Astrocyte (in vitro differentiated cells and primary cell): ENCODE measurements at regions not wholly inside any gene's neighbourhood (a gene's known extent, or its start where the extent isn't known, plus 50 kb on each side); places are given as distances from the start of the nearest gene placed in this dataset.

ENCODE experiments used
- DNase-seq: peaks from one replicate; pipeline ENCODE4 v3.0.0-alpha.2; 2010; ENCODE audit warnings: low read depth
- FAIRE-seq: peaks from 2 replicates; lab custom pipeline; 2011; peaks lifted over from hg19 to GRCh38; lab: Jason Lieb, UNC
- H2AFZ ChIP-seq: 2 replicates; pipeline ENCODE4 v1.6.0; 2012; ENCODE audit warnings: low read depth, low read length, inconsistent platforms
- H3K27ac ChIP-seq: 2 replicates; pipeline ENCODE4 v1.5.1; 2011; ENCODE audit warnings: low read depth, low read length, inconsistent platforms
- H3K27me3 ChIP-seq: 2 replicates; pipeline ENCODE4 v1.6.0; 2011; ENCODE audit warnings: low read length, inconsistent platforms; ENCODE audit not compliant: insufficient read depth
- H3K36me3 ChIP-seq: 2 replicates; pipeline ENCODE4 v1.5.1; 2011; ENCODE audit warnings: low read length, inconsistent platforms; ENCODE audit not compliant: insufficient read depth
- H3K4me1 ChIP-seq: 2 replicates; pipeline ENCODE4 v1.5.1; 2011; ENCODE audit warnings: low read length, inconsistent platforms; ENCODE audit not compliant: insufficient read depth
- H3K4me2 ChIP-seq: 2 replicates; pipeline ENCODE4 v1.6.0; 2012; ENCODE audit warnings: low read length, inconsistent platforms
- H3K4me3 ChIP-seq: 2 replicates; pipeline ENCODE4 v1.5.1; 2011; ENCODE audit warnings: low read depth, mild to moderate bottlenecking, low read length, inconsistent platforms; ENCODE audit not compliant: insufficient read depth
- H3K79me2 ChIP-seq: 2 replicates; pipeline ENCODE4 v1.6.0; 2012; ENCODE audit warnings: mild to moderate bottlenecking, low read length, inconsistent platforms; ENCODE audit not compliant: insufficient read depth
- H3K9ac ChIP-seq: 2 replicates; pipeline ENCODE4 v1.6.0; 2012; ENCODE audit warnings: mild to moderate bottlenecking, low read length, inconsistent platforms
- H3K9me3 ChIP-seq: 2 replicates; pipeline ENCODE4 v1.5.1; 2012; ENCODE audit warnings: low read depth, mild to moderate bottlenecking, low read length, inconsistent platforms; ENCODE audit not compliant: insufficient read depth
- H4K20me1 ChIP-seq: 2 replicates; pipeline ENCODE4 v1.6.0; 2012; ENCODE audit warnings: low read length, inconsistent platforms; ENCODE audit not compliant: insufficient read depth
- H3K27ac Mint-ChIP-seq: one replicate; pipeline ENCODE4 v1.8.0; 2021; ENCODE audit warnings: mild to moderate bottlenecking, mixed read lengths; ENCODE audit not compliant: unreplicated experiment
- H3K27me3 Mint-ChIP-seq: one replicate; pipeline ENCODE4 v1.8.0; 2021; ENCODE audit warnings: low read depth, mixed read lengths; ENCODE audit not compliant: unreplicated experiment
- H3K36me3 Mint-ChIP-seq: one replicate; pipeline ENCODE4 v1.8.0; 2021; ENCODE audit warnings: low read depth, mixed read lengths; ENCODE audit not compliant: unreplicated experiment
- H3K4me1 Mint-ChIP-seq: one replicate; pipeline ENCODE4 v1.8.0; 2021; ENCODE audit warnings: low read depth, mixed read lengths; ENCODE audit not compliant: unreplicated experiment
- H3K4me3 Mint-ChIP-seq: one replicate; pipeline ENCODE4 v1.8.0; 2021; ENCODE audit warnings: mild to moderate bottlenecking, moderate library complexity, mixed read lengths; ENCODE audit not compliant: unreplicated experiment
- H3K9me3 Mint-ChIP-seq: one replicate; pipeline ENCODE4 v1.8.0; 2021; ENCODE audit warnings: mild to moderate bottlenecking, mixed read lengths; ENCODE audit not compliant: unreplicated experiment
- EZH2 ChIP-seq: IDR thresholded peaks from 2 replicates; pipeline ENCODE4 v1.6.1; 2012; ENCODE audit warnings: mild to moderate bottlenecking, low read length, inconsistent platforms; ENCODE audit not compliant: insufficient read depth
- TF ChIP-seq, protein P1 (sequence below): IDR thresholded peaks from 2 replicates; pipeline ENCODE4 v1.5.1; 2011; ENCODE audit warnings: low read depth, mild to moderate bottlenecking, inconsistent platforms, low read length, moderate library complexity; ENCODE audit not compliant: insufficient read depth

DNA sequence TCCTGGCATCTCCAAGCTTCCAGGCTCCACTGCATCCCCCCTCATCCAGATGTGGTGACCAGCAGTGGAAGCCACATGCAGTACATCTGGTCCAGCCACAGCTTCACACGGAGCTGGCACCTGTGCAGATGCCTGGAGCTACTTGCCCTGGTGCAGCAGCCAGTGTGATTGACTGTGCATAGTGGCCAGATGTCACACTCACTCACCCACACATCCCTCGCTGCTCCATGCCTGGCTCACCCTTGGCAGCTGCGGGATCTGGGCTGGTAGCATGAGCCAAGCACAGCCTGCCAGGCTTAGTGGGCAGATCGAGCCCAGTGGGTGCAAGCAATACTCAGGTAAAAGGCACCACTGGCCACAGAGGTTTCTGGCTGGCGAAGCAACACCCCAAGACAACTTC lies 398.0 kb upstream of the CNTN4 start:
- Histone ChIP-seq H3K36me3 (no peaks in the 10 kb centered on the region), H3K4me3 (no peak overlapping the region), H3K27ac (no peak overlapping the region), H2AFZ (no peak overlapping the region), H3K4me1 (no peaks in the 10 kb centered on the region), H4K20me1 (no peaks in the 10 kb centered on the region), H3K4me2 (no peak overlapping the region), H3K9me3 (peaks cover 6% of the 10 kb centered on the region), H3K9ac (no peak overlapping the region), H3K79me2 (no peaks in the 10 kb centered on the region), H3K27me3 (no peaks in the 10 kb centered on the region)
- no peaks in the 10 kb centered on the region for H3K27me3 Mint-ChIP-seq
- H3K27ac Mint-ChIP-seq: no peak overlapping the region
- no peak overlapping the region for H3K4me3 Mint-ChIP-seq
- no peaks in the 10 kb centered on the region for H3K4me1 Mint-ChIP-seq
- FAIRE-seq: no peak
- DNase-seq: no peak
- no peaks in the 10 kb centered on the region for H3K9me3 Mint-ChIP-seq
- no peaks in the 10 kb centered on the region for H3K36me3 Mint-ChIP-seq
- TF ChIP-seq, protein P1, sequence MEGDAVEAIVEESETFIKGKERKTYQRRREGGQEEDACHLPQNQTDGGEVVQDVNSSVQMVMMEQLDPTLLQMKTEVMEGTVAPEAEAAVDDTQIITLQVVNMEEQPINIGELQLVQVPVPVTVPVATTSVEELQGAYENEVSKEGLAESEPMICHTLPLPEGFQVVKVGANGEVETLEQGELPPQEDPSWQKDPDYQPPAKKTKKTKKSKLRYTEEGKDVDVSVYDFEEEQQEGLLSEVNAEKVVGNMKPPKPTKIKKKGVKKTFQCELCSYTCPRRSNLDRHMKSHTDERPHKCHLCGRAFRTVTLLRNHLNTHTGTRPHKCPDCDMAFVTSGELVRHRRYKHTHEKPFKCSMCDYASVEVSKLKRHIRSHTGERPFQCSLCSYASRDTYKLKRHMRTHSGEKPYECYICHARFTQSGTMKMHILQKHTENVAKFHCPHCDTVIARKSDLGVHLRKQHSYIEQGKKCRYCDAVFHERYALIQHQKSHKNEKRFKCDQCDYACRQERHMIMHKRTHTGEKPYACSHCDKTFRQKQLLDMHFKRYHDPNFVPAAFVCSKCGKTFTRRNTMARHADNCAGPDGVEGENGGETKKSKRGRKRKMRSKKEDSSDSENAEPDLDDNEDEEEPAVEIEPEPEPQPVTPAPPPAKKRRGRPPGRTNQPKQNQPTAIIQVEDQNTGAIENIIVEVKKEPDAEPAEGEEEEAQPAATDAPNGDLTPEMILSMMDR: no peak
- TF ChIP-seq EZH2: no peak

DNA sequence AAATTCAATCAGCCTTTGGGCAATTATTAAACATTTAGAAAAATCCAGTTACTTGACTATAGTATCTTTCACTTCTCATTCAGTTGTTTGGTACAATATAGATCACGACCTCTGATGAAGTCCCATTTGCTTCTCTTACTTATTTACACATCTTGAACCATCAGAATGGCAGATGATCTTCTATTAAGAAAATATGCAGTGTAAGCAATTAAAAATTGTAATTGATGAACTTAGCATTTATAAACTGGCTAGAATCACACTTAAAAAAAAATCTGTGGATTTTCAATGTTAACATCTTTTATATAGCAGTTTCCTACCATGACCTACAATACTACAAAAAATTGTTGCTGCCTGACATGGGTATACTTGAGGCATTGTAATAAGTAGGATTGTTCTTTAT lies 395.5 kb upstream of the CNTN4 start:
- no peaks in the 10 kb centered on the region for H3K27me3 Mint-ChIP-seq
- no peak for FAIRE-seq
- no peak for TF ChIP-seq EZH2
- TF ChIP-seq, protein P1: no peak
- H3K27ac Mint-ChIP-seq: no peak overlapping the region
- Histone ChIP-seq H3K79me2 (no peaks in the 10 kb centered on the region), H3K9me3 (peaks cover 6% of the 10 kb centered on the region), H2AFZ (no peak overlapping the region), H3K27ac (no peak overlapping the region), H3K9ac (no peak overlapping the region), H3K4me2 (no peak overlapping the region), H3K36me3 (no peaks in the 10 kb centered on the region), H4K20me1 (no peaks in the 10 kb centered on the region), H3K4me1 (no peaks in the 10 kb centered on the region), H3K4me3 (no peak overlapping the region), H3K27me3 (no peaks in the 10 kb centered on the region)
- H3K9me3 Mint-ChIP-seq: no peaks in the 10 kb centered on the region
- no peaks in the 10 kb centered on the region for H3K36me3 Mint-ChIP-seq
- DNase-seq: no peak
- H3K4me3 Mint-ChIP-seq: no peak overlapping the region
- no peaks in the 10 kb centered on the region for H3K4me1 Mint-ChIP-seq

DNA sequence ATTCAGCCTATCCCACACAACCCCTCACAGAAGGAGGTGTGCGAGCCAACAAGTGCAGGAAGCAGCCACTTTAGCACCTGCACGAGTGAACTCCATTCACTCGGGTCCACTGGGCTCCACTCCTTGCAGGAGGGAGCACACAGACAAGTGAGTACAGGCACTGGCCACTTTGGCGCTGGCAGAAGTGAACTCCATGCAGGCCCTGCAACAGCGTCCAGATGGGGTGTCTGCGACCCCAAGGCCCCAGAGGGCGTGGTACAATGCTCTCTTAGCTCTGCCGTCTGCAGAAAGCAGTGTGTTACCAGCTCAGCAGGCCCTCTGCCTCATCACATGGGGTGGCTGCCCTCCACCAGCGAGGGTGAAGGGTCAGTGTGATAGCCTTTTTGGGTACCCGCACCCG lies 388.0 kb upstream of the CNTN4 start:
- Mint-ChIP-seq H3K36me3 (no peaks in the 10 kb centered on the region), H3K4me1 (no peaks in the 10 kb centered on the region), H3K4me3 (no peak overlapping the region), H3K9me3 (no peaks in the 10 kb centered on the region), H3K27ac (no peak overlapping the region), H3K27me3 (no peaks in the 10 kb centered on the region)
- H4K20me1 ChIP-seq: no peaks in the 10 kb centered on the region
- H3K36me3 ChIP-seq: no peaks in the 10 kb centered on the region
- no peaks in the 10 kb centered on the region for H3K9me3 ChIP-seq
- H3K27ac ChIP-seq: no peak overlapping the region
- no peak overlapping the region for H2AFZ ChIP-seq
- FAIRE-seq (no peak), DNase-seq (no peak)
- no peaks in the 10 kb centered on the region for H3K27me3 ChIP-seq
- TF ChIP-seq EZH2: no peak
- TF ChIP-seq, protein P1: no peak
- no peak overlapping the region for H3K4me3 ChIP-seq
- no peak overlapping the region for H3K4me2 ChIP-seq
- no peaks in the 10 kb centered on the region for H3K79me2 ChIP-seq
- no peaks in the 10 kb centered on the region for H3K4me1 ChIP-seq
- no peak overlapping the region for H3K9ac ChIP-seq
